HUES6 (cell line): ENCODE measurements at regions not wholly inside any gene's neighbourhood (a gene's known extent, or its start where the extent isn't known, plus 50 kb on each side); places are given as distances from the start of the nearest gene placed in this dataset.

ENCODE experiments used
- H3K27ac ChIP-seq: 2 replicates; pipeline ENCODE4 v1.7.0; 2013; ENCODE audit warnings: low read depth, mild to moderate bottlenecking, low read length, inconsistent platforms
- H3K27me3 ChIP-seq: 2 replicates; pipeline ENCODE4 v1.6.1; 2013; ENCODE audit warnings: low read length; ENCODE audit not compliant: control insufficient read depth, insufficient read depth
- H3K36me3 ChIP-seq: 2 replicates; pipeline ENCODE4 v1.6.1; 2013; ENCODE audit warnings: low read length; ENCODE audit not compliant: control insufficient read depth, insufficient read depth
- H3K4me1 ChIP-seq: 2 replicates; pipeline ENCODE4 v1.6.1; 2013; ENCODE audit warnings: low read length; ENCODE audit not compliant: control insufficient read depth, insufficient read depth
- H3K4me3 ChIP-seq: 2 replicates; pipeline ENCODE4 v1.5.1; 2013; ENCODE audit warnings: low read depth, low read length
- H3K9ac ChIP-seq: one replicate; pipeline ENCODE4 v1.6.1; 2013; ENCODE audit warnings: mild to moderate bottlenecking, low read length
- H3K9me3 ChIP-seq: 2 replicates; pipeline ENCODE4 v1.6.1; 2013; ENCODE audit warnings: low read depth, low read length; ENCODE audit not compliant: control insufficient read depth, insufficient read depth

- H3K4me1 ChIP-seq, result peaks cover 10% of the 10 kb centered on the region; the same call in 1 of the 2 replicates
- H3K27me3 ChIP-seq, result no peaks in the 10 kb centered on the region
- H3K9ac ChIP-seq, result no peak overlapping the region
- H3K9me3 ChIP-seq, result peaks cover 10% of the 10 kb centered on the region; the same call in 1 of the 2 replicates
- H3K36me3 ChIP-seq, result no peaks in the 10 kb centered on the region
- H3K27ac ChIP-seq, result no peak overlapping the region
- H3K4me3 ChIP-seq, result no peak overlapping the region
These were observed 178.4 kb downstream of the MRPL14 start for GRCh38 chr6:43948527-43949485.

DNA sequence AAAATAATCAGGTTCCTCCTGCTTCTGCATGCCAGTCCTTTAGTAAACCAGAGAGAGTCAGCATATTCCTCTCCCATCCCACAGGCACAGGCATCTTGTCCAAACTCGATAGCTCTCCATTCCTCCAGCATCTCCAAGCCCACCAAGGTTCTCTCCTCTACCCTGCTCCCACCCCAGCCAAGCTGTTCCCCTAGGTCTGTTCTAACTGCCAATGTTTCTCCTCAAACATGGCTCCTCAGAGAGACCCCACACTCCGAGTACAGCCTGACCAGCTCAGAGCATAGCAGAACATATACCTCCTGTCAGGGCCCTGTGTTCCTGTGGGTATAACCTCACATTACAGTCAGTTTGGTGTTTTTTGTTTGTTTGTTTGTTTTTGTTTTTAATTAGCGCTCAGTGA, 177.8 kb downstream of the VEGFA start:
- no peaks in the 10 kb centered on the region for H3K27me3 ChIP-seq
- H3K4me1 ChIP-seq, result peaks cover 10% of the 10 kb centered on the region; the same call in 1 of the 2 replicates
- no peak overlapping the region for H3K27ac ChIP-seq
- no peak overlapping the region for H3K9ac ChIP-seq
- H3K9me3 ChIP-seq, result peaks cover 10% of the 10 kb centered on the region; the same call in 1 of the 2 replicates
- H3K36me3 ChIP-seq, result no peaks in the 10 kb centered on the region
- H3K4me3 ChIP-seq, result no peak overlapping the region

- Histone ChIP-seq H3K4me1 (peaks cover 17% of the 10 kb centered on the region), H3K4me3 (no peak overlapping the region), H3K36me3 (no peaks in the 10 kb centered on the region), H3K27me3 (no peaks in the 10 kb centered on the region), H3K27ac (no peak overlapping the region), H3K9ac (no peak overlapping the region), H3K9me3 (peaks cover 10% of the 10 kb centered on the region; the same call in 1 of the 2 replicates)
These were observed 176.8 kb downstream of the VEGFA start for GRCh38 chr6:43946641-43947363.

DNA sequence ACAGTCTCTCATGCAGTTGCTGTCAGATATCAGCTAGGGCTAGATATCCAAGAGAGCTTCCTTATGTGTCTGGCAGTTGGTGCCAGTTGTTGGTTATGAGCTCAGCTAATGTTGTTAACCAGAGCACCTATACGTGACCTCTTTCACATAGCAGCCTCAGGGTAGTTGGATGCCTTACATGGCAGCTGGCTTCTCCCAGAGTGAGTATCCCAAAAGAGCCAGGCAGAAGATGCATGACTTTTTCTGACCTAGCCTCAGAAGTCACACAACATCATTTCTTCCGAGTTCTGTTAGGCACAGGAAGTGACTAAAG, 175.7 kb downstream of the VEGFA start:
- Histone ChIP-seq H3K4me1 (peaks cover 21% of the 10 kb centered on the region), H3K9ac (no peak overlapping the region), H3K27me3 (no peaks in the 10 kb centered on the region), H3K4me3 (no peak overlapping the region), H3K9me3 (peaks cover 10% of the 10 kb centered on the region; the same call in 1 of the 2 replicates), H3K27ac (no peak overlapping the region), H3K36me3 (no peaks in the 10 kb centered on the region)

- Histone ChIP-seq H3K36me3 (no peaks in the 10 kb centered on the region), H3K9ac (no peak overlapping the region), H3K4me3 (no peak overlapping the region), H3K9me3 (peaks cover 10% of the 10 kb centered on the region; the same call in 1 of the 2 replicates), H3K4me1 (peaks cover 21% of the 10 kb centered on the region), H3K27ac (no peak overlapping the region), H3K27me3 (no peaks in the 10 kb centered on the region)
These were observed 175.1 kb downstream of the VEGFA start for GRCh38 chr6:43944908-43945767.

- Histone ChIP-seq H3K9me3 (peaks cover 10% of the 10 kb centered on the region; the same call in 1 of the 2 replicates), H3K27me3 (no peaks in the 10 kb centered on the region), H3K27ac (no peak overlapping the region)
These were observed 173.8 kb downstream of the VEGFA start for GRCh38 chr6:43943781-43944250.

DNA sequence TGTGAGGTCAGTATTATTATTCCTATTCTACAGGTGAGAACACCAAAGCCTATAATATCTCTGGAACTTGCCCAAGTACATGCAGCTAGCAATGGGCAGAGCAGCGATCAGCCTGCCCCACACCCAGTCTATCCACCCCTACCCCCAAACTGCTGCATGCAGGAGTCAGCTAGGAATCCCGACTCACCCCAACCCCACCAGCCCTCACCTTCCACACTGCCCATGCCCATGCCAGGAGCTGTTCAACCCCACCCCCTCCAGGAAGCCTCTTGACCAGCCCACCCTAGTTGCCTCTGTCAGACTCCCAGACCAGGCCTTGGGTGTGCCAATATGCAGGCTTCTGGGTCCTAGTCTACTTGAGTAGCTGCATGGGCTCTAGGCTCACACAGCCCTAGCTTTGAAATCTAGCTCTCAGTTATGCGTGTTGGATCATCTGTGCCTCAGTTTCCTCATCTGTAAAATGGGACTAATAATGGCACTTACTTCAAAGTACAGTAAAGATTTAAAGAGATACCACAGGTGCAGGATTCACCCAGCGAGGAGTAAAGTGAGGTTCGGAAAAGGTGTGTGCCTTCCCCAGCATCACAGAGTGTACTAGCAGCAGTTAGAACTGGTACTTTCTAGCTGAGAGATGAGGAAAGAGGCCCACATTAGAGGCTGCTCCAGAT, 173.2 kb downstream of the VEGFA start:
- H3K4me1 ChIP-seq, result peaks cover 14% of the 10 kb centered on the region
- no peak overlapping the region for H3K27ac ChIP-seq
- no peaks in the 10 kb centered on the region for H3K36me3 ChIP-seq
- H3K9ac ChIP-seq, result no peak overlapping the region
- H3K9me3 ChIP-seq, result peaks cover 10% of the 10 kb centered on the region; the same call in 1 of the 2 replicates
- no peaks in the 10 kb centered on the region for H3K27me3 ChIP-seq
- H3K4me3 ChIP-seq, result no peak overlapping the region

More at GRCh38 chr6:43943781-43944250, 173.8 kb downstream of the VEGFA start:
- Histone ChIP-seq H3K4me1 (peaks cover 18% of the 10 kb centered on the region), H3K9ac (no peak overlapping the region), H3K4me3 (no peak overlapping the region), H3K36me3 (no peaks in the 10 kb centered on the region)

GRCh38 chr6:43942616-43943015, 172.6 kb downstream of the VEGFA start:
- Histone ChIP-seq H3K9ac (no peak overlapping the region), H3K36me3 (no peaks in the 10 kb centered on the region), H3K9me3 (peaks cover 10% of the 10 kb centered on the region; the same call in 1 of the 2 replicates), H3K4me1 (peaks cover 18% of the 10 kb centered on the region), H3K4me3 (no peak overlapping the region), H3K27me3 (no peaks in the 10 kb centered on the region), H3K27ac (no peak overlapping the region)

DNA sequence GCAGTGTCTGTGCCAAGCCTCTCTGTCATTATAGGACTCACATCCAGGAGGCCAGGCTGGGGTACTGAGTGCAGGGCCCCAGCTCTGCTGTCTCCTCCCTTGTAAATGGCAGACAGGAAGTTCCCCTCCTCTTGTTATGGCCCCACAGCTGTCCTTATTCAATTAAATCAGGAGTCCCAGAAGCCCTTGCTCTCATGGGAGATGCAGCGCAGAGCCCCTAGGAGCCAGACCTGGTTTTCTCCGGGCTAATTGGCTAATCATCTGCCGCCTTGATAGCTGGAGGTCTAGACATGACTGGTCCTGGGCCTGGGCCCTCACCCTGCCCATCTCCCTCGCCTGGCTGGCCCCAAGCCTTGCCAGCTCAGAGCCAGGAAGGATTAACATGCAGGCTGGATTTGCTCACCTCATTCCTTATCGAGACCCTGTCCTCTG, 172.0 kb downstream of the VEGFA start:
- Histone ChIP-seq H3K27ac (no peak overlapping the region), H3K9ac (no peak overlapping the region), H3K9me3 (peaks cover 10% of the 10 kb centered on the region; the same call in 1 of the 2 replicates), H3K4me3 (no peak overlapping the region), H3K4me1 (peaks cover 19% of the 10 kb centered on the region), H3K36me3 (no peaks in the 10 kb centered on the region), H3K27me3 (no peaks in the 10 kb centered on the region)

DNA sequence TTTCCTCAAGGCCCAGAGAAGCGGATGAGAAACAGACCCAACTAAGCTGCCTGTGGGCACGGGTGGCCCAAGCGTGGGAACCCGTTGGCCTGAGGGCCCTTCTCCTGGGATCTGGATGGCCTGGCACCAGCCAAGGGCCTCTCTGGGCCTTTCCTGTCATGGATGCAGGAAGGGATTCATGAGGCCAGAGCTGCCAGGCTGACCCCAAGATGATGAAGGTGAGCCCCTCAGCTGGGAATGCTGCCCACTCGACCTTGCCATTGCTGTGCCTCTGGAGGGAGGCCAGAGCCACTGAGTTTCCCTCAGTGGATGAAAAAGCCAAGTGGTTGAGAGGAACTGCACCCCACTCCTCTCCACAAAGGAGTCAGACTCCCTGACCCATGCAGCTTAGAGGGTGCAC, 171.2 kb downstream of the VEGFA start:
- H3K4me1 ChIP-seq, result peaks cover 19% of the 10 kb centered on the region
- H3K9me3 ChIP-seq, result peaks cover 10% of the 10 kb centered on the region; the same call in 1 of the 2 replicates
- no peaks in the 10 kb centered on the region for H3K27me3 ChIP-seq
- H3K4me3 ChIP-seq, result no peak overlapping the region
- no peak overlapping the region for H3K9ac ChIP-seq
- H3K27ac ChIP-seq, result no peak overlapping the region
- no peaks in the 10 kb centered on the region for H3K36me3 ChIP-seq
